Gastrocnemius medialis (tissue), 4 donors: ENCODE measurements at regions not wholly inside any gene's neighbourhood (a gene's known extent, or its start where the extent isn't known, plus 50 kb on each side); places are given as distances from the start of the nearest gene placed in this dataset.

Experiments used
- POLR2A ChIP-seq, 2 donors: fragments of 450-650 bp; IDR thresholded peaks; one replicate each; pipeline ENCODE4 v1.6.1; 2017; ENCODE audit warnings: antibody characterized with exemption in 2 of 2, mild to moderate bottlenecking in 2 of 2, moderate library complexity in 2 of 2
- TF ChIP-seq, protein P1 (sequence below), 5 experiments: fragments of 450-650 bp in 3 of 5; fragments of 200-600 bp in 2 of 5; sonication (generic) in 2 of 5; IDR thresholded peaks in 4 of 5; conservative IDR thresholded peaks in 1 of 5; 1 replicate in 4 of 5; 2 replicates in 1 of 5; pipeline ENCODE4 v1.5.1; 2016 to 2019; ENCODE audit warnings: antibody characterized with exemption in 5 of 5, mild to moderate bottlenecking in 3 of 5, moderate library complexity in 3 of 5

GRCh38 chr6:78746457-78746856 is 120.9 kb upstream of the IRAK1BP1 start:
- TF ChIP-seq, protein P1, sequence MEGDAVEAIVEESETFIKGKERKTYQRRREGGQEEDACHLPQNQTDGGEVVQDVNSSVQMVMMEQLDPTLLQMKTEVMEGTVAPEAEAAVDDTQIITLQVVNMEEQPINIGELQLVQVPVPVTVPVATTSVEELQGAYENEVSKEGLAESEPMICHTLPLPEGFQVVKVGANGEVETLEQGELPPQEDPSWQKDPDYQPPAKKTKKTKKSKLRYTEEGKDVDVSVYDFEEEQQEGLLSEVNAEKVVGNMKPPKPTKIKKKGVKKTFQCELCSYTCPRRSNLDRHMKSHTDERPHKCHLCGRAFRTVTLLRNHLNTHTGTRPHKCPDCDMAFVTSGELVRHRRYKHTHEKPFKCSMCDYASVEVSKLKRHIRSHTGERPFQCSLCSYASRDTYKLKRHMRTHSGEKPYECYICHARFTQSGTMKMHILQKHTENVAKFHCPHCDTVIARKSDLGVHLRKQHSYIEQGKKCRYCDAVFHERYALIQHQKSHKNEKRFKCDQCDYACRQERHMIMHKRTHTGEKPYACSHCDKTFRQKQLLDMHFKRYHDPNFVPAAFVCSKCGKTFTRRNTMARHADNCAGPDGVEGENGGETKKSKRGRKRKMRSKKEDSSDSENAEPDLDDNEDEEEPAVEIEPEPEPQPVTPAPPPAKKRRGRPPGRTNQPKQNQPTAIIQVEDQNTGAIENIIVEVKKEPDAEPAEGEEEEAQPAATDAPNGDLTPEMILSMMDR (IDR thresholded peaks at IDR 0.05 in 4 of 5, conservative IDR thresholded peaks at IDR 0.05 in 1 of 5), result no peak
- no peak for TF ChIP-seq POLR2A (IDR thresholded peaks at IDR 0.05)
